Fibroblast of the aortic adventitia (primary cell): ENCODE measurements at regions not wholly inside any gene's neighbourhood (a gene's known extent, or its start where the extent isn't known, plus 50 kb on each side); places are given as distances from the start of the nearest gene placed in this dataset.

ENCODE experiments used
- DNase-seq: peaks from one replicate; pipeline ENCODE4 v3.0.0-alpha.2; 2010; ENCODE audit warnings: low read depth
- H3K4me3 ChIP-seq: 2 replicates; pipeline ENCODE4 v1.5.1; 2011; ENCODE audit warnings: low read depth, mild to moderate bottlenecking, control low read depth, low read length, moderate library complexity
- CTCF ChIP-seq: IDR thresholded peaks from 2 replicates; pipeline ENCODE4 v1.5.1; 2011; ENCODE audit warnings: mild to moderate bottlenecking, low read length, control low read depth, inconsistent platforms; ENCODE audit not compliant: insufficient read depth

DNA sequence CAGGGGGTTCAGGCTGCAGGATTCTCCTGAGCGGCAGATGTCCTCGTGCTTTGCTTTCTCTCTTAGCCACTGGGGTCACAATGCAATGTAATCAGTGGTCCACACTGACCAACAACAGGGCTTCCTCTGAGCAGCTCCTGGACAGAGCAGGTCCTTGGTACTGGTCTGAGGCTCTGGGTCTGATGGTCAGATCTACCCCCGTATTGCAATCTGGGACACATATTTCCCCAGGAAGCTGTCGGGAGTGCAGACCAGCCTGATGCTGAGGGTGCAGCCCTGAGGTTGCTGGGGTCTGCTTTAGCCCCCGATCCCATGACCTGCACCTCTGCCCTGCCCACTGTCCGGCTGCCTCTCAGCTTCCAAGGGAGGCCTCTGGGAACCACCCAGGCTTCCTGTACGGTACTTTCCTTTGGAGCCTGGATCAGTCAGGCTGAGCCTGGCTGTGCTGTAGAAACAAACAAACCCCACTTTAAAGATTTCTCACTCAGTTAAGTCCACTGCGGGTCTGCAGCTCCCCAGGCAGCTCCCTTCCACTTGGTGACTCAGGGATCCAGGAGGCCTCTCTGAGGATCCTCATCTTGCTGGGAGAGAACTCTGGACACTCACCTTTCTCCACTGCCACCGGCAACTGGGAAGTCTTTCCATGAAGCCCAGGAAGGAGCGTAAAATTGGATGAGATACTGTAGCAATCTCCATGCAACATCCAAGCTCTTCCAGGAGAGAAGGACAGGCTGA, 1046.6 kb downstream of the TBC1D22A start:
- H3K4me3 ChIP-seq: no peak overlapping the region
- no peak for DNase-seq
- TF ChIP-seq CTCF: no peak

DNA sequence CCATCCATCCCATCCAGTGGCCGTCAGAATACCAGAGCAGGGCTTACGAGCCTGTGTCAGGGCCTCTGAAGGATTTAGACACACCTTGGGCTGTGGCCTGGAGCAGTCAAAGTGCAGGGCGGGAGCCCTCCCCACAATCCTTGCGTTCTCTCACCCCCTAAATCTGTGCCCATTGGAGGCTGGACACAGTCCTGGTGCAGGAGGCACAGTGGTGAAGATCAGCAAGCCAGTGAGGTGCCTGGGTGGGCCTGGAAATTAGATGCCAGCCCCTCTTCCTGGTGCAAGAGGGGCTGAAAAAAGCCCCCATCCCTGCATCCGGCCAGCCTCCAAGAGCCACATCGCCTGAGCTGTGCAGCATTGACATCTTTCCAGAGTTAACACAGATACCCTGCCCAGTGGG, 1045.8 kb downstream of the TBC1D22A start:
- DNase-seq: no peak
- no peak for TF ChIP-seq CTCF
- no peak overlapping the region for H3K4me3 ChIP-seq

DNA sequence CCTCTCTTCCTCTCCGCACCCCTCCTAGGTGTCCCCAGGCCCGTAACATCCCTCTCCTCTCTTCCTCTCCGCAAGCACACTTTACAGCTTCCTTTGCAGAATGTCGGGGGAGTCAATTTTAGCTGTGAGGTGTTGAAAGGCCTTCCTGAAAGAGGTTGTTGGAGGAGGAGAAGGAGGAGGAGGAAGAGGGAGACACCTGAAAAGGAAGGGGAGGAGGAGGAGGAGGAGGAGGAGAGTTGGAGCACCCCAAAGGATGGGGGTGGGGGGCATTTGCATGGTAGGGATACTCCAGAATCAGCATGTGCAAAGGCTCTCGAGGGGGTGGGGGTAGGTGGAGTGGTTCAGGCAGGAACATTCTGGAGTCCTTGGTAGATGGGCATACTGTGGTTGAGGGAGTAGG, 1045.1 kb downstream of the TBC1D22A start:
- no peak for TF ChIP-seq CTCF
- no peak overlapping the region for H3K4me3 ChIP-seq
- DNase-seq: no peak

- no peak for TF ChIP-seq CTCF
- DNase-seq: no peak
Measured at GRCh38 chr22:47806894-47807293, 1044.4 kb downstream of the TBC1D22A start.

GRCh38 chr22:47805394-47805935, 1043.0 kb downstream of the TBC1D22A start:
- TF ChIP-seq CTCF: no peak
- no peak overlapping the region for H3K4me3 ChIP-seq

More at GRCh38 chr22:47806894-47807293, 1044.4 kb downstream of the TBC1D22A start:
- no peak overlapping the region for H3K4me3 ChIP-seq

DNA sequence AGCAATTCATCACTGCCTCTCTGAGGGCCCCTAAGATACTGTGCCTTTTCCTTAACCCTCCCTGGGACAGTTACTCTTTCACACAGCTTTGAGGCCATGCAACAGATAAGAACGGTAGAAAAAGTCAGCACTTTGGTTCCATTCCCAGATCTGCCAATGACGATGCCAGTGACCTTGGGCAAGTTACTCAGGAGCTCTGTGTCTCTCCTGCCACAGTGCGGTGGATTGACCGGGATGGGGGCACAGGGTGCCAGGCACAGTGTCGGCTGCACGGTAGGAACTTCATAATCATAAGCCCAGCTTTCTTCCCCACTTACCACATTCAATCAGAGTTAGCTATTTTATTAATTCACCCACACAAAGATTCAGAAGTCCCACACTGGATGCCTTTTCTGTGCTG, 1041.8 kb downstream of the TBC1D22A start:
- H3K4me3 ChIP-seq: no peak overlapping the region
- no peak for DNase-seq
- no peak for TF ChIP-seq CTCF

More at GRCh38 chr22:47805394-47805935, 1043.0 kb downstream of the TBC1D22A start:
- no peak for DNase-seq

DNA sequence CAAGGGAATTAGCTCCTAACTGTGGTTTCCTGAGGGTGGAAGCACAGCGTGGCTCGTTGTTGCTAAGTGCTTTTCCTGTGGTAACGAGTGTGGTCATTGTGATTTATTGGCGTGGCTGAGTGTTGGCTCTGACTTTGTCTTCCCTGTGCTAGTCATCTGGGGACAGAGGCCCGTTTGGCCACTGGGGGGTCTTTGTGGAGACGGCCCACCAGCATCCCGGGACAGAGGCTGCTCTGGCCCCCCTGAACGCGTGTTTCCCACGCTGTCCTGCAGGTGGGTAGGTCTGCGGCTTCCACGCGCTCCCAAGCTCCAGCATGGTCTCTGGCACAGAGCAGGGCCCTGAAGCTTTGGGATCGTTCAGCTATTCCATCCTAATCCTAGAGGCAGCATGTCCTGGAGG, 1040.0 kb downstream of the TBC1D22A start:
- no peak for DNase-seq
- H3K4me3 ChIP-seq: no peak overlapping the region
- no peak for TF ChIP-seq CTCF
